ENCODE measurements at regions not wholly inside any gene's neighbourhood (a gene's known extent, or its start where the extent isn't known, plus 50 kb on each side); places are given as distances from the start of the nearest gene placed in this dataset.

DNA sequence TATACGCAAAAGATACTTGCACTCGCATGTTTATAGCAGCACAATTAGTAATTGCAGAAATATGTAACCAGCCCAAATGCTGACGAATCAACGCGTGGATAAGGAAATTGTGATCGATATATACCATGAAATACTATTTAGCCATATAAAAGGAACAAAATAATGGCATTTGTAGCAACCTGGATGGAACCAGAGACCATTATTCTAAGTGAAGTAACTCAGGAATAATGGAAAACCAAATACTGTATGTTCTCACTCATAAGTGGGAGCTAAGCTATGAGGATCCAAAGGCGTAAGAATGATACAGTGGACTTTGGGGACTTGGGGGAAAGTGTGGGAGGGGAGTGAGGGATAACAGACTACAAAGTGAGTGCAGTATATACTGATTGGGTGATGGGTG lies 1008.0 kb upstream of the CRIM1 start:
- TF ChIP-seq, protein P1, sequence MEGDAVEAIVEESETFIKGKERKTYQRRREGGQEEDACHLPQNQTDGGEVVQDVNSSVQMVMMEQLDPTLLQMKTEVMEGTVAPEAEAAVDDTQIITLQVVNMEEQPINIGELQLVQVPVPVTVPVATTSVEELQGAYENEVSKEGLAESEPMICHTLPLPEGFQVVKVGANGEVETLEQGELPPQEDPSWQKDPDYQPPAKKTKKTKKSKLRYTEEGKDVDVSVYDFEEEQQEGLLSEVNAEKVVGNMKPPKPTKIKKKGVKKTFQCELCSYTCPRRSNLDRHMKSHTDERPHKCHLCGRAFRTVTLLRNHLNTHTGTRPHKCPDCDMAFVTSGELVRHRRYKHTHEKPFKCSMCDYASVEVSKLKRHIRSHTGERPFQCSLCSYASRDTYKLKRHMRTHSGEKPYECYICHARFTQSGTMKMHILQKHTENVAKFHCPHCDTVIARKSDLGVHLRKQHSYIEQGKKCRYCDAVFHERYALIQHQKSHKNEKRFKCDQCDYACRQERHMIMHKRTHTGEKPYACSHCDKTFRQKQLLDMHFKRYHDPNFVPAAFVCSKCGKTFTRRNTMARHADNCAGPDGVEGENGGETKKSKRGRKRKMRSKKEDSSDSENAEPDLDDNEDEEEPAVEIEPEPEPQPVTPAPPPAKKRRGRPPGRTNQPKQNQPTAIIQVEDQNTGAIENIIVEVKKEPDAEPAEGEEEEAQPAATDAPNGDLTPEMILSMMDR (IDR thresholded peaks at IDR 0.05; ENCODE audit: unreplicated experiment), result no peak
- Mint-ChIP-seq H3K9me3 (ENCODE audit: unreplicated experiment) (peaks cover 2% of the 10 kb centered on the region), H3K27ac (ENCODE audit: unreplicated experiment) (no peak overlapping the region), H3K4me3 (ENCODE audit: unreplicated experiment) (no peak overlapping the region), H3K27me3 (ENCODE audit: unreplicated experiment) (no peaks in the 10 kb centered on the region), H3K4me1 (ENCODE audit: unreplicated experiment) (no peaks in the 10 kb centered on the region), H3K36me3 (ENCODE audit: low read depth, unreplicated experiment) (no peaks in the 10 kb centered on the region)
- DNase-seq (ENCODE audit: low spot score), result no peak

DNA sequence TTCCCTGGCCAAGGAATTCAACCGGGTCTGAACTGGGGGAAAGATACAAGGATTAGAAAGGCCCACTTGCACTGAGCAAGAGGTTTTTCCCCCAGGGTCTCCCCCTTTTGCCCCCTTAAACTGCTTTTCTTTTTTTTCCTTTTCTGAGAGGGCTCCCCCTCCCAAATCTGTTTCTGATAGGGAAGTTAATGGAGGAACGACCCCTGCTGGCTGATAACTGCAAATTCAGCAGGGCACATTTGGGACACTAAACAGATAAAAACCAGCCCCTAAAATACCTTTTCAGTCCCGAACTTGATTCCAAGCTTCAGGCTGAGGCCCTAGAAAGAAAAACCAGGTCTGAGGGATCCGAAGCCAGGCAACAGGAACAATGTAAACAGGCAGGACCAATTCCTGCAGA lies 1012.4 kb upstream of the CRIM1 start:
- Mint-ChIP-seq H3K4me3 (ENCODE audit: unreplicated experiment) (no peak overlapping the region), H3K36me3 (ENCODE audit: low read depth, unreplicated experiment) (no peaks in the 10 kb centered on the region), H3K4me1 (ENCODE audit: unreplicated experiment) (no peaks in the 10 kb centered on the region), H3K27me3 (ENCODE audit: unreplicated experiment) (no peaks in the 10 kb centered on the region), H3K27ac (ENCODE audit: unreplicated experiment) (no peak overlapping the region), H3K9me3 (ENCODE audit: unreplicated experiment) (peaks cover 4% of the 10 kb centered on the region)
- TF ChIP-seq, protein P1 (IDR thresholded peaks at IDR 0.05; ENCODE audit: unreplicated experiment), result no peak
- no peak for DNase-seq (ENCODE audit: low spot score)

GRCh38 chr2:35339211-35339610 lies 1016.4 kb upstream of the CRIM1 start:
- Mint-ChIP-seq H3K9me3 (ENCODE audit: unreplicated experiment) (peaks cover 4% of the 10 kb centered on the region), H3K27me3 (ENCODE audit: unreplicated experiment) (no peaks in the 10 kb centered on the region), H3K4me3 (ENCODE audit: unreplicated experiment) (no peak overlapping the region), H3K4me1 (ENCODE audit: unreplicated experiment) (no peaks in the 10 kb centered on the region), H3K36me3 (ENCODE audit: low read depth, unreplicated experiment) (no peaks in the 10 kb centered on the region), H3K27ac (ENCODE audit: unreplicated experiment) (no peak overlapping the region)
- TF ChIP-seq, protein P1 (IDR thresholded peaks at IDR 0.05; ENCODE audit: unreplicated experiment), result no peak
- DNase-seq (ENCODE audit: low spot score), result no peak

GRCh38 chr2:35337922-35338321 lies 1017.7 kb upstream of the CRIM1 start:
- Mint-ChIP-seq H3K4me3 (ENCODE audit: unreplicated experiment) (no peak overlapping the region), H3K27me3 (ENCODE audit: unreplicated experiment) (no peaks in the 10 kb centered on the region), H3K9me3 (ENCODE audit: unreplicated experiment) (peaks cover 4% of the 10 kb centered on the region), H3K4me1 (ENCODE audit: unreplicated experiment) (no peaks in the 10 kb centered on the region), H3K36me3 (ENCODE audit: low read depth, unreplicated experiment) (no peaks in the 10 kb centered on the region), H3K27ac (ENCODE audit: unreplicated experiment) (no peak overlapping the region)
- no peak for DNase-seq (ENCODE audit: low spot score)
- TF ChIP-seq, protein P1 (IDR thresholded peaks at IDR 0.05; ENCODE audit: unreplicated experiment), result no peak

DNA sequence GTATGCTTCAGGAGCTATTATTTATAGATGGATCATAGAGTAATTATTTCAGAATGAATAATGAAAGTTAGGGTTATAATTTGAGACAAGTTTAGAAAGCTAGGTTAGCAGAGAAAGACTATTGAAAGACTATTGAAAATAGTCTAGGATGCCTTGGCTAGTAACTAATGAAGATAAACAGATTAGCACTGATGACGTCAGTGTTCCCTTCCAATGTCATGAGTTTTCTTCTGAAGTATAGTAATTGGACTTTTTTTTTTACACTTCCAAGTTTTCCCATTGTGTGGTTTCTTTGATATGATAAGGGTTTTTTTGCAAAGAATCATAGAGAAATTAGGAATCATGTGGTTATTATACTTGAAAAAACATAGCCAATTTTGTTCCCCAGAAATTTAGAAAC lies 1041.5 kb upstream of the CRIM1 start:
- H3K27me3 Mint-ChIP-seq (ENCODE audit: unreplicated experiment), result no peaks in the 10 kb centered on the region
- H3K36me3 Mint-ChIP-seq (ENCODE audit: low read depth, unreplicated experiment), result no peaks in the 10 kb centered on the region
- no peak overlapping the region for H3K4me3 Mint-ChIP-seq (ENCODE audit: unreplicated experiment)
- H3K27ac Mint-ChIP-seq (ENCODE audit: unreplicated experiment), result no peak overlapping the region
- TF ChIP-seq, protein P1 (IDR thresholded peaks at IDR 0.05; ENCODE audit: unreplicated experiment), result no peak
- no peaks in the 10 kb centered on the region for H3K4me1 Mint-ChIP-seq (ENCODE audit: unreplicated experiment)
- DNase-seq (ENCODE audit: low spot score), result no peak
- no peaks in the 10 kb centered on the region for H3K9me3 Mint-ChIP-seq (ENCODE audit: unreplicated experiment)
